Keratinocyte (primary cell): ENCODE measurements at regions not wholly inside any gene's neighbourhood (a gene's known extent, or its start where the extent isn't known, plus 50 kb on each side); places are given as distances from the start of the nearest gene placed in this dataset.
A peak's percentile ranks its signal among the peaks of the same experiment; 100 is the strongest.

Experiments used
- DNase-seq: peaks from one replicate; pipeline ENCODE4 v3.0.0-alpha.2; 2011; ENCODE audit warnings: low read depth, missing footprints, low spot score
- FAIRE-seq: peaks from 2 replicates; lab custom pipeline; 2011; peaks lifted over from hg19 to GRCh38; lab: Jason Lieb, UNC
- H2AFZ ChIP-seq: 2 replicates; pipeline ENCODE4 v1.6.0; 2012; ENCODE audit warnings: low read length, control low read depth, inconsistent platforms; ENCODE audit not compliant: control insufficient read depth
- H3K27ac ChIP-seq: 2 replicates; pipeline ENCODE4 v1.5.1; 2011; ENCODE audit warnings: low read length; ENCODE audit not compliant: control insufficient read depth, insufficient read depth
- H3K27me3 ChIP-seq: 3 replicates; pipeline ENCODE4 v1.6.0; 2011; ENCODE audit warnings: low read length; ENCODE audit not compliant: control insufficient read depth, insufficient read depth; ENCODE audit errors: extremely low read depth
- H3K36me3 ChIP-seq, 2 experiments: 2 replicates in 1 of 2; 3 replicates in 1 of 2; pipeline ENCODE4 v1.5.1; 2011; ENCODE audit warnings: low read length in 2 of 2, mild to moderate bottlenecking in 1 of 2; ENCODE audit not compliant: control insufficient read depth in 2 of 2, insufficient read depth in 2 of 2; ENCODE audit errors: extremely low read depth in 1 of 2
- H3K4me1 ChIP-seq: 3 replicates; pipeline ENCODE4 v1.5.1; 2011; ENCODE audit warnings: low read length; ENCODE audit not compliant: control insufficient read depth, insufficient read depth; ENCODE audit errors: extremely low read depth
- H3K4me2 ChIP-seq: 3 replicates; pipeline ENCODE4 v1.6.0; 2011; ENCODE audit warnings: low read depth, low read length; ENCODE audit not compliant: control insufficient read depth, insufficient read depth; ENCODE audit errors: extremely low read depth
- H3K4me3 ChIP-seq, 3 experiments: fragments of 200-600 bp in 1 of 3; sonication (generic) in 1 of 3; 2 replicates in 2 of 3; 3 replicates in 1 of 3; pipeline ENCODE4 v1.5.1; 2011 to 2016; ENCODE audit warnings: low read length in 3 of 3, mild to moderate bottlenecking in 3 of 3, control low read depth in 2 of 3, inconsistent platforms in 1 of 3, low read depth in 1 of 3, mixed read lengths in 1 of 3, mixed run types in 1 of 3, moderate library complexity in 1 of 3; ENCODE audit not compliant: control insufficient read depth in 2 of 3, insufficient read depth in 2 of 3; ENCODE audit errors: extremely low read depth in 1 of 3
- H3K79me2 ChIP-seq: 2 replicates; pipeline ENCODE4 v1.6.0; 2012; ENCODE audit warnings: low read length; ENCODE audit not compliant: control insufficient read depth, insufficient read depth
- H3K9ac ChIP-seq: 3 replicates; pipeline ENCODE4 v1.6.0; 2011; ENCODE audit warnings: low read length; ENCODE audit not compliant: control insufficient read depth, insufficient read depth; ENCODE audit errors: extremely low read depth
- H3K9me1 ChIP-seq: 3 replicates; pipeline ENCODE4 v1.6.0; 2011; ENCODE audit warnings: low read length; ENCODE audit not compliant: control insufficient read depth, insufficient read depth; ENCODE audit errors: extremely low read depth
- H3K9me3 ChIP-seq: 2 replicates; pipeline ENCODE4 v1.5.1; 2012; ENCODE audit warnings: low read depth, low read length; ENCODE audit not compliant: control insufficient read depth
- H4K20me1 ChIP-seq: 3 replicates; pipeline ENCODE4 v1.6.0; 2011; ENCODE audit warnings: low read length; ENCODE audit not compliant: control insufficient read depth, insufficient read depth; ENCODE audit errors: extremely low read depth
- EZH2 ChIP-seq: IDR thresholded peaks from one replicate; pipeline ENCODE4 v1.6.1; 2012; ENCODE audit warnings: inconsistent platforms, mild to moderate bottlenecking, low read length, moderate library complexity
- dilution Hi-C: fragments of 300-500 bp; cut with MboI; formaldehyde crosslinking; loops from one replicate; pipeline ENCODE4 v1.7.0; 2020; ENCODE audit warnings: low sequenced_read_pairs; ENCODE audit not compliant: extremely low pct_ligation_motif_present
- TF ChIP-seq, protein P1 (sequence below), 3 experiments: IDR thresholded peaks in 1 of 3; conservative IDR thresholded peaks in 1 of 3; optimal IDR thresholded peaks in 1 of 3; 2 replicates in 2 of 3; 3 replicates in 1 of 3; pipeline versions ENCODE3 to v1.5.1; 2011; ENCODE audit warnings: low read length in 3 of 3, mild to moderate bottlenecking in 3 of 3, moderate library complexity in 2 of 3, control low read depth in 1 of 3, inconsistent platforms in 1 of 3; ENCODE audit not compliant: insufficient read depth in 2 of 3; ENCODE audit errors: extremely low read depth in 1 of 3

DNA sequence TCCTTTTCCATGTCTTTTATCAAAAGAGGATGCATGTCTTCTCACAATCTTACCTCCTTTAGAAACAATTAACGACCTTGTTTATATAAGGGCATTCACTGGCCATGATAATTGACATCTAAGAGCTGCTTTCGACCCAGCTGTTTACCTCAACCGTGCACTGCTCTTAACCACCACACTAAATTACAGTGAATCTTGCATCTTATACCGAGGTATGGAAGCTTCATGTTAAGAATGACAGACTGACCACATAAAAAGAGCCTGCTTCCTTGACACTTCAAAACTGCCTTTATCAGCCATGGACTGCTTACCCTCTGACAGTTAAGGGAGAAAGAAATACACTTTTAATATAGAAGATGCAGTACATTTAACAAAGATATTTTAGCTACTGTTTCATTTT lies 301.7 kb upstream of the LYPLAL1 start:
- Histone ChIP-seq H3K4me2 (no peak overlapping the region), H3K4me3 (no peak overlapping the region), H3K27ac (no peak overlapping the region), H3K27me3 (no peaks in the 10 kb centered on the region), H2AFZ (no peak overlapping the region), H3K9me3 (no peaks in the 10 kb centered on the region), H4K20me1 (no peaks in the 10 kb centered on the region), H3K79me2 (no peaks in the 10 kb centered on the region), H3K9me1 (no peaks in the 10 kb centered on the region), H3K4me1 (peaks cover 18% of the 10 kb centered on the region), H3K36me3 (no peaks in the 10 kb centered on the region), H3K9ac (no peak overlapping the region)
- DNase-seq (no peak), FAIRE-seq (peak; percentile 32)
- TF ChIP-seq EZH2 = no peak
- TF ChIP-seq, protein P1, sequence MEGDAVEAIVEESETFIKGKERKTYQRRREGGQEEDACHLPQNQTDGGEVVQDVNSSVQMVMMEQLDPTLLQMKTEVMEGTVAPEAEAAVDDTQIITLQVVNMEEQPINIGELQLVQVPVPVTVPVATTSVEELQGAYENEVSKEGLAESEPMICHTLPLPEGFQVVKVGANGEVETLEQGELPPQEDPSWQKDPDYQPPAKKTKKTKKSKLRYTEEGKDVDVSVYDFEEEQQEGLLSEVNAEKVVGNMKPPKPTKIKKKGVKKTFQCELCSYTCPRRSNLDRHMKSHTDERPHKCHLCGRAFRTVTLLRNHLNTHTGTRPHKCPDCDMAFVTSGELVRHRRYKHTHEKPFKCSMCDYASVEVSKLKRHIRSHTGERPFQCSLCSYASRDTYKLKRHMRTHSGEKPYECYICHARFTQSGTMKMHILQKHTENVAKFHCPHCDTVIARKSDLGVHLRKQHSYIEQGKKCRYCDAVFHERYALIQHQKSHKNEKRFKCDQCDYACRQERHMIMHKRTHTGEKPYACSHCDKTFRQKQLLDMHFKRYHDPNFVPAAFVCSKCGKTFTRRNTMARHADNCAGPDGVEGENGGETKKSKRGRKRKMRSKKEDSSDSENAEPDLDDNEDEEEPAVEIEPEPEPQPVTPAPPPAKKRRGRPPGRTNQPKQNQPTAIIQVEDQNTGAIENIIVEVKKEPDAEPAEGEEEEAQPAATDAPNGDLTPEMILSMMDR (optimal IDR thresholded peaks at IDR 0.05 in 1 of 3, IDR thresholded peaks at IDR 0.05 in 1 of 3, conservative IDR thresholded peaks at IDR 0.05 in 1 of 3; ENCODE audit: extremely low read depth in 1 of 3, insufficient read depth in 2 of 3, low read length in 3 of 3) = no peak
- dilution Hi-C loops = no loop called here

DNA sequence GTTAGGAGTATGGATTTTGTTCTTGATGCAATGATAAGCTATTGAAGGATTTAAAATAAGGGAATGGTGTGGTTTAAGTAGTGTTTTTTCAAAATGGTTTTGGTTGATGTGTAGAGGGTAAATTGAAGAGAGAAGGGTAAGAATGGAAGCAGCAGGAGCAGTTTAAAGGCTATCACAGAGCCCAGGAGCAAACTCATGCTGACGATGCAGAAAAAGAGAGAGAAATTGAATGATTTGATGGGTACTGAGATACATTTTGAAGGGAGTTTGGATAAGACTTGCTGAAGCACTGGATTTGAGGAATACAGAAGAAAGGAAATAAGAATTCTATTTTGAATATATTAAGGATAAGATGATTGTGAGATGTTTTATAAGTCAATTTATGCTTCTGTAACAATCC lies 300.8 kb upstream of the LYPLAL1 start:
- dilution Hi-C loops = no loop called here
- Histone ChIP-seq H3K27ac (no peak overlapping the region), H3K9me1 (no peaks in the 10 kb centered on the region), H3K9ac (no peak overlapping the region), H3K79me2 (no peaks in the 10 kb centered on the region), H3K4me1 (peaks cover 18% of the 10 kb centered on the region), H3K36me3 (no peaks in the 10 kb centered on the region), H3K4me3 (no peak overlapping the region), H2AFZ (no peak overlapping the region), H4K20me1 (no peaks in the 10 kb centered on the region), H3K27me3 (no peaks in the 10 kb centered on the region), H3K4me2 (no peak overlapping the region), H3K9me3 (no peaks in the 10 kb centered on the region)
- no peak for TF ChIP-seq EZH2
- TF ChIP-seq, protein P1 (optimal IDR thresholded peaks at IDR 0.05 in 1 of 3, IDR thresholded peaks at IDR 0.05 in 1 of 3, conservative IDR thresholded peaks at IDR 0.05 in 1 of 3; ENCODE audit: extremely low read depth in 1 of 3, insufficient read depth in 2 of 3, low read length in 3 of 3) = no peak
- no peak for DNase-seq
- no peak for FAIRE-seq
